T-helper 17 cell (primary cell): ENCODE measurements at regions not wholly inside any gene's neighbourhood (a gene's known extent, or its start where the extent isn't known, plus 50 kb on each side); places are given as distances from the start of the nearest gene placed in this dataset.
"Not testable (repeated sequence)": the region's sequence is repeated elsewhere in the genome, so short reads cannot be mapped to it uniquely, and the experiment has no call there.

ENCODE experiments used
- ATAC-seq: fragments of 150-1000 bp; cut with Tn5 transposase; 2 replicates; pipeline ENCODE4 v1.10.0; 2021; ENCODE audit warnings: mild to moderate bottlenecking, moderate library complexity
- DNase-seq, 3 donors: peaks; one replicate each; pipeline versions ENCODE4 v3.0.0 to v3.0.0-alpha.2; 2020 to 2021
- H3K9me3 ChIP-seq: one replicate; pipeline ENCODE4 v1.7.0; 2013; ENCODE audit warnings: low read length, mild to moderate bottlenecking; ENCODE audit not compliant: control insufficient read depth, poor library complexity, severe bottlenecking
- H3K27ac Mint-ChIP-seq: one replicate; pipeline ENCODE4 v1.8.0; 2022; ENCODE audit warnings: mild to moderate bottlenecking, moderate library complexity, mixed read lengths
- H3K27me3 Mint-ChIP-seq: one replicate; pipeline ENCODE4 v1.8.0; 2022; ENCODE audit warnings: mixed read lengths
- H3K36me3 Mint-ChIP-seq: one replicate; pipeline ENCODE4 v1.8.0; 2022; ENCODE audit warnings: low read depth, mixed read lengths
- H3K4me1 Mint-ChIP-seq: one replicate; pipeline ENCODE4 v1.8.0; 2022; ENCODE audit warnings: mild to moderate bottlenecking, mixed read lengths
- H3K4me3 Mint-ChIP-seq: one replicate; pipeline ENCODE4 v1.8.0; 2022; ENCODE audit warnings: mild to moderate bottlenecking, moderate library complexity, mixed read lengths

DNA sequence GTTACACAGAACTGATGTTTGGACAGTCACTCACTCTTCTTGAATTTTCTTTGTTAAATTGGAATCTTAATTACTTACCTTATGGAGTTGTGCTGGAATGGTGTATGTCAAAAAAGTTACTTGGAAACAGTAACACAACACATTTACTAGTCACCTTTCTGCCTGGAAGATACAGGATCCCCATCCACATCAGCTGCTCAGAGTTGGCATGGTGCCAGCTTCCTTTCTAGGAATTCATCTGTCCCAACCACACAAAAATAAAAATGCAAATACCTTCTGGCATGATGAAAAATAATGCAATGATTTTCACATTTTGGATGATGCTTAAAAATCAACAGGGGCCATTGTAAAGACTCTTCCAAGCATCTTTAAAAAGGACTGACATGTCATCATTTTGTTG is 341.5 kb downstream of the TMEM38B start:
- H3K9me3 ChIP-seq = no peaks in the 10 kb centered on the region
- DNase-seq (no peak), ATAC-seq (no peak)
- Mint-ChIP-seq H3K4me3 (no peak overlapping the region), H3K27me3 (no peaks in the 10 kb centered on the region), H3K27ac (no peak overlapping the region), H3K4me1 (no peaks in the 10 kb centered on the region), H3K36me3 (no peaks in the 10 kb centered on the region)

DNA sequence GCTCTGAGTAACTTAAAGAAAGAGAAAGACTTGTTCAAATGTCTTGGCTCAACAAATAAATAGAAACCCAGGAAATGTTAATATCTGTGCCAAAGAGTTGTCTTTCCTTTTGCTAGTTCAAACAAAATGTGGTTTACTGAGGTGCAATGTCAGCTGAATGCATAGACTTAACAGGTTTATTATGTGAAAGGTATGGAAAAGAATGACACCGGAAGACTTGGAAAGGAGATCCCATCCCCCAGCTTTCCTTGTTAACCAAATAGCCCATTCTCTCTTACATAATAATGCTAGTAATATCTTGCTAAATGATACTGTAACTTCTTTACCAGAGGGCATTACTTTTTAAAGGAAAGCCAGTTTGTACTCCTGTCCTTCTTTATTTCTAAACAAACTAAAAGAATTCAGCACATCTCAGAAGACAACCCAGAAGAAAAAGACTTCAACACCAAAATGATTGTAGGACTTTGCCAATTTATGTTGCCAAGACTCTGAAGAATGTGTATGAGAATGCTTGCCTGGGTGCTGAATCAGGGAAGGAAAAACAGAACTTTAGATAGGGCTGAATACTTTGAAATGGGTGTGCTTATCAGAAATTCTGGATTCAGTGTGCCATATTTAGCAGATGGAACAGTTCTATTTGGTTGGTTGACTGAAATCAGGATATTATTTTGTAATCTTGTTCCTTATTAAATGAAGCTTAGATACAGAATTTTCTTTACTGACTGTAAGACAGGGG is 344.1 kb downstream of the TMEM38B start:
- no peak overlapping the region for H3K27ac Mint-ChIP-seq
- no peak for ATAC-seq
- no peak for DNase-seq
- H3K27me3 Mint-ChIP-seq = no peaks in the 10 kb centered on the region
- no peaks in the 10 kb centered on the region for H3K36me3 Mint-ChIP-seq
- H3K9me3 ChIP-seq = no peaks in the 10 kb centered on the region
- H3K4me1 Mint-ChIP-seq = no peaks in the 10 kb centered on the region
- no peak overlapping the region for H3K4me3 Mint-ChIP-seq

DNA sequence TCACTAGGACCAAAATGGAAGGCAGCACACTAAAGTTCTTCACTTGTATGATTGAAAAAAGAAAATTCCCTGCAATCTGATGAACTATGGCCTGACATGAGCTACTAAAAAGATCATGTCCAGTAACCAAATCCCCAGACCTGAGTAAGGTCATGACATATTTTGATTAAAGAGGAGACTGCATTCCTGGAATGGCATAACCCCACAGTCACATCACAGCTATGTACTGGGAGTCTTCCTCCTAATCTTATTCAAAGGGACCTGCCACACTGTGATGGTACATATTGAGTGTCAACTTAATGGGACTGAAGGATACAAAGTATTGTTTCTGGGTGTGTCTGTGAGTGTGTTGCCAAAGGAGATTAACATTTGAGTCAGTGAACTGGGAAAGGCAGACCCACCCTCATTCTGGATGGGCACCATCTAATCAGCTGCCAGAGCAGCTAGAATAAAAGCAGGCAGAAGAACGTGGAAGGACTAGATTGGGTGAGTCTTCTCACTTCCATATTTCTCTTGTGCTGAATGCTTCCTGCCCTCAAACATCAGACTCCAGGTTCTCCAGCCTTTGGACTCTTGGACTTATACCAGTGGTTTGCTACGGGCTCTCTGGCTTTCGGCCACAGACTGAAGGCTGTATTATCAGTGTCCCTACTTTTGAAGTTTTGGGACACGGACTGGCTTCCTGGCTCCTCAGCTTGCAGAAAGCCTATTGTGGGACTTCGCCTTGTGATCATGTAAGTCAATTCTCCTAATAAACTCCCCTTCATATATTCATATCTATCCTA is 345.0 kb downstream of the TMEM38B start:
- no peaks in the 10 kb centered on the region for H3K36me3 Mint-ChIP-seq
- no peaks in the 10 kb centered on the region for H3K4me1 Mint-ChIP-seq
- DNase-seq (no peak), ATAC-seq (no peak)
- H3K27me3 Mint-ChIP-seq = no peaks in the 10 kb centered on the region
- no peak overlapping the region for H3K27ac Mint-ChIP-seq
- H3K9me3 ChIP-seq = no peaks in the 10 kb centered on the region
- no peak overlapping the region for H3K4me3 Mint-ChIP-seq

DNA sequence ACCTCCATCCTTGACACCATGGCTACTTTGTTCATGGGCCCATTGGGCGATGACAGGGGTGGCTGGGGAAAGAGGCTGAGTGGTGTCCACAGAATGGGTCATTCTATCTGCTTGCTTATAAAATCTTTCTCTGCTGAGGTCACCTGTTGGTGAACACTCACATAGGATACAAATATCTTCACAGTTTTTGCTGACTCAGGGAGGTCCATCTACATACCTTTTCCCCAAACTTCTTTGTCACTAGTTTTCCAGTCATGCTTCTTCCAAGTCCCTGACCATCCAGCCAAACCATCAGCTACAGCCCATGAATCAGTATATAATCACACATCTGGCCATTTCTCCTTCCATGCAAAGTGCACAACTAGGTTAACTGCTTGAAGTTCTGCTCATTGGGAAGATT is 347.6 kb downstream of the TMEM38B start:
- H3K9me3 ChIP-seq, H3K27me3 Mint-ChIP-seq, H3K4me1 Mint-ChIP-seq, H3K4me3 Mint-ChIP-seq, ATAC-seq, H3K27ac Mint-ChIP-seq, H3K36me3 Mint-ChIP-seq, DNase-seq: not testable (repeated sequence)

GRCh38 chr9:106051545-106051944 is 357.2 kb downstream of the TMEM38B start:
- no peak overlapping the region for H3K4me3 Mint-ChIP-seq
- no peak for DNase-seq
- H3K36me3 Mint-ChIP-seq = no peaks in the 10 kb centered on the region
- ATAC-seq = no peak
- H3K27ac Mint-ChIP-seq = no peak overlapping the region
- no peaks in the 10 kb centered on the region for H3K4me1 Mint-ChIP-seq
- no peaks in the 10 kb centered on the region for H3K27me3 Mint-ChIP-seq
- H3K9me3 ChIP-seq = no peaks in the 10 kb centered on the region

- no peak overlapping the region for H3K4me3 Mint-ChIP-seq
- no peaks in the 10 kb centered on the region for H3K4me1 Mint-ChIP-seq
- DNase-seq (no peak), ATAC-seq (no peak)
- H3K27ac Mint-ChIP-seq = no peak overlapping the region
- H3K27me3 Mint-ChIP-seq = no peaks in the 10 kb centered on the region
- H3K9me3 ChIP-seq = no peaks in the 10 kb centered on the region
- H3K36me3 Mint-ChIP-seq = no peaks in the 10 kb centered on the region
Observed at GRCh38 chr9:106052166-106052565, 357.8 kb downstream of the TMEM38B start.

DNA sequence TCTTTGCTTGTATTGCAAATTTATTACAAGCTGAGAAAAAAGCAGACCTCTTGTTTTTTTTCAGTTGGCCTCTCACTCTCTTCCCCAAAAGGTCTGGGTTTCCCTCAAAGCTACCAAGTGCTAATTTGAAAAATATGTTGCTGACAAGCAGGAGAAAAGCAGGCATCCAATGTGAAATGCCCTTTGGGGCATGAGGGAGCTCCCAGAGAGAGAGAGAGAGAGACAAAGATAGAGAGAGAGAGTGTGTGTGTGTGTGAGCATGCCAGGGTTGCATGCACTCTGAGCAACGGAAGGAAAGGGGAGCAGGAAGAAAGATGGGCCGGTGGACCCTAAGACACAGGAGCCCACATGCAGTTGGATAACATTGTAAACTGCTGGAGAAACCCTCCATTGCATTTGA is 358.4 kb downstream of the TMEM38B start:
- H3K36me3 Mint-ChIP-seq = no peaks in the 10 kb centered on the region
- no peak for DNase-seq
- H3K4me1 Mint-ChIP-seq = no peaks in the 10 kb centered on the region
- no peak overlapping the region for H3K4me3 Mint-ChIP-seq
- no peaks in the 10 kb centered on the region for H3K9me3 ChIP-seq
- no peak for ATAC-seq
- H3K27ac Mint-ChIP-seq = no peak overlapping the region
- H3K27me3 Mint-ChIP-seq = no peaks in the 10 kb centered on the region

GRCh38 chr9:106056328-106056727 is 362.0 kb downstream of the TMEM38B start:
- H3K27ac Mint-ChIP-seq = no peak overlapping the region

DNA sequence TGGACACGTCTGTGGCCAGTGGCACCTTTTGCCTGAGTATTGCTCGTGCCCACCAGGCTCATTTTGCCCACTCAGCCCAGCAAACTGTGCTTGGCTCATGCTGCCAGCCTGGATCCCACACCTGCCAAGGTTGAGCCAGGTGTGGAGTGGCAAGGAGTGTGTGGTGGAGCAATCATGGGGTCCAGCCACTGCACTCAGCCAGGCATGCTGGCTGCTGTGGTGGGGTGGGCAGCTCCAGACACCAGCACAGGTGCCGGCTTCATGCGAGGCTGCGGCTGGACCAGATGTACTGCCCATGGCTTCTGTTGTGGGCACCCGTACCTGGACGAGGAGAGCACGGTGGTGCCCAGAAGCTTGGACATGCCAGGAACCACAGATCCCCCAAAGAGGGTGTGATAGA is 364.1 kb downstream of the TMEM38B start:
- ATAC-seq = no peak
- Mint-ChIP-seq H3K27ac (no peak overlapping the region), H3K27me3 (no peaks in the 10 kb centered on the region), H3K36me3 (no peaks in the 10 kb centered on the region), H3K4me1 (no peaks in the 10 kb centered on the region), H3K4me3 (no peak overlapping the region)
- no peak for DNase-seq
- no peaks in the 10 kb centered on the region for H3K9me3 ChIP-seq

More at GRCh38 chr9:106056328-106056727, 362.0 kb downstream of the TMEM38B start:
- ATAC-seq = no peak
- Mint-ChIP-seq H3K36me3 (no peaks in the 10 kb centered on the region), H3K4me3 (no peak overlapping the region), H3K27me3 (no peaks in the 10 kb centered on the region), H3K4me1 (no peaks in the 10 kb centered on the region)
- H3K9me3 ChIP-seq = no peaks in the 10 kb centered on the region
- DNase-seq = no peak

DNA sequence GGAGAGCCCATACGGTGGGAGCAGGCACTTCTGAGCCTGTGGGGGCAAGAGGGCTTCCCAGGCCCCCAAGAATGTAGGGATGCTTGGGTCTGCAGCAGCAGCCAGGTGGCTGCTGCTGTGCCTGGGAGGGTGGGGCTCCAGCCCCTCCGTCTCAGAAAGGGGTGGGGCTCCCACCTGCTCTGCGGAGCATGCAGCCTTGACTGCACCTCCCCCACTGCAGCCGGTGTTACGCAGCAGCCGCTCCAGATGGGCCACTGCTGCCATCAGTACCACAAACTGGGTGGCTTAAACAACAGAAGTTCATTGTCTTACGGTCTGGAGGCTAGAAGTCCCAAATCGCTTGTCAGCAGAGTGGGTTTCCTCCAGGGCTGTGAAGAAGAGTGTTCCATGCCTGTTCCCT is 365.5 kb downstream of the TMEM38B start:
- Mint-ChIP-seq H3K4me3 (no peak overlapping the region), H3K4me1 (no peaks in the 10 kb centered on the region), H3K27ac (no peak overlapping the region), H3K27me3 (no peaks in the 10 kb centered on the region), H3K36me3 (no peaks in the 10 kb centered on the region)
- no peaks in the 10 kb centered on the region for H3K9me3 ChIP-seq
- ATAC-seq (no peak), DNase-seq (no peak)

DNA sequence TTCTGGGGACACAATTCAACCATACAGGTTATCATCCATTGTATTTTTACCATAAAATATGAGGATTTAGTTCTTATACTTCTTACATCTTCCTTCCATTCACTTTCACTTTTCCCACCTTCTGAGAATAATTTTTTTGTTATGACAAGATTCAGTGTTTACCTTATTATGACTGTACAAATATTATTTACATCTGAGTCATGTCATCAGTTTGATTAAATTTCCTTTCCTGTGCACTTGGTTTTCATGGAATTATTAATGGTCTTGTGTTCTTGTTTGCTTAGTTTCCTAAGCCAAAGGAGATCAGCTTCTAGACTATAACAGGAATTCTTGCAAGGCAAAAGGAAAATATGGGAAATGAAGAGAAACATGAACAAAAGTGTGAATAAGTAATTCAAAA is 366.5 kb downstream of the TMEM38B start:
- H3K27me3 Mint-ChIP-seq = no peaks in the 10 kb centered on the region
- ATAC-seq = no peak
- no peak overlapping the region for H3K27ac Mint-ChIP-seq
- H3K4me1 Mint-ChIP-seq = no peaks in the 10 kb centered on the region
- no peaks in the 10 kb centered on the region for H3K36me3 Mint-ChIP-seq
- no peak for DNase-seq
- no peaks in the 10 kb centered on the region for H3K9me3 ChIP-seq
- no peak overlapping the region for H3K4me3 Mint-ChIP-seq

DNA sequence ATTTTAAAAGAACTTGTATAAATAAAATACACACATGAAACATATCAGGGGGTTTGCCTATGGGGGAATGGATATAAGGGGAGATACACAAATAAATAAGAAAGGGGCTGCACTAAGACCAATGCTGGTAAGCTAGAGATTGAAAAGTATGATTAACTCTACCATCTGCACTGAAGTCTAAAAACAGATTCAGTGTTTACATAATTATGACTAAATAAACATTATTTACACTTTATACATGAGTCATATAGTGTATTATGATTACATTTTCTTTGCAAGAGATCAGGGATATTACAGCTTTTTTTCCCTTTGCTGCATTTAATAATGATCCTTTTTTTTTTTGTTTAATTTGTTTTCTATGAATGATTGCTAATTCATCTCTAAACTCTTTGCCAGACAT is 367.9 kb downstream of the TMEM38B start:
- Mint-ChIP-seq H3K27me3 (no peaks in the 10 kb centered on the region), H3K27ac (no peak overlapping the region), H3K36me3 (no peaks in the 10 kb centered on the region), H3K4me1 (no peaks in the 10 kb centered on the region), H3K4me3 (no peak overlapping the region)
- ATAC-seq = no peak
- no peak for DNase-seq
- no peaks in the 10 kb centered on the region for H3K9me3 ChIP-seq

GRCh38 chr9:106065136-106065535 is 370.8 kb downstream of the TMEM38B start:
- Mint-ChIP-seq H3K4me1 (no peaks in the 10 kb centered on the region), H3K36me3 (no peaks in the 10 kb centered on the region), H3K4me3 (no peak overlapping the region), H3K27me3 (no peaks in the 10 kb centered on the region), H3K27ac (no peak overlapping the region)
- no peaks in the 10 kb centered on the region for H3K9me3 ChIP-seq
- no peak for DNase-seq
- no peak for ATAC-seq
